GM19025 (cell line): ENCODE measurements at regions not wholly inside any gene's neighbourhood (a gene's known extent, or its start where the extent isn't known, plus 50 kb on each side); places are given as distances from the start of the nearest gene placed in this dataset.
"Not testable (repeated sequence)": the region's sequence is repeated elsewhere in the genome, so short reads cannot be mapped to it uniquely, and the experiment has no call there.

Source experiments
- ATAC-seq: cut with Tn5 transposase; IDR thresholded peaks from one replicate; pipeline ENCODE4 v1.9.1; 2021; ENCODE audit warnings: mild to moderate bottlenecking, low read depth, moderate library complexity; ENCODE audit not compliant: unreplicated experiment

- peak; percentile 58 for ATAC-seq
Measured at GRCh38 chr1:199546323-199546722, 481.2 kb upstream of the NR5A2 start.

GRCh38 chr1:199549421-199549820, 478.1 kb upstream of the NR5A2 start:
- ATAC-seq, result no peak

DNA sequence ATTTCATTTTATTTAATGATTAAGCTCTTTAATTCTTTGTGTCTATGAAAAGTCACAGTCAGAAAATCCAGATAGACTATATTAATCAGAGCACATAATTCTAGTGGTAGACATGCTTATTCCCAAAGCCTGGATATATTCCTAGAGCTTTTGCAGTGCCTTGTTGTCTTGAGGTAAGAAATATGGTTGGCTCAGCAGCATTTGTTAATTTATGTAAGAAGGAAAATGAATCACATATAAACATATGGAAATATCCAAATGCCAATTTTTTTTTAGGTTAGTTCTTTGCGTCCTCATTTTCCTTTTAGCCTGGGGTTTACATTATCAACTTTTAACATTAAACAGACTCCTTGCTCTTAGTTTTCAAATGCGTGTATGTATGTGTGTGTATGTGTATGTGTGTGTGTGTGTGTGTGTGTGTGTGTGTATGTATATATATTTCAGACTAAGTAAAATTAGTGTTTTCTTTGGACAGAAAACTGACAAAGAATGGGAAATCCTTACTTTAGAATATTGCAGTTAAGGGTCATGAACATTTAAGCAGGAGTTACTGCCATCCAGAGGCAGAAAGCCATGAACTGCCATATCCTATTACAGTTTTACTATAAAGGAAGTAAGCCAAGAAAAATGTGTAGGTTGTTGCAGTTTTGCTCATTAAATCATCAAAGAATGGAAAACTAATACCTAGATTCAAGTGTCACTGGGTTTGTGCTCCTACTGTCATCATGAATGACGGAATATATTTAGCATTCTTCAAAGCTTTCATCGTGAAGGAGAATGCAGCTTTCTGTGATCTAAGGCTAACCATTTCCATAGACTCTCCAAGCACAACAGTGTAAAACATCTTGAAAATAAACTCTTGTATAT, 477.1 kb upstream of the NR5A2 start:
- ATAC-seq, result no peak

DNA sequence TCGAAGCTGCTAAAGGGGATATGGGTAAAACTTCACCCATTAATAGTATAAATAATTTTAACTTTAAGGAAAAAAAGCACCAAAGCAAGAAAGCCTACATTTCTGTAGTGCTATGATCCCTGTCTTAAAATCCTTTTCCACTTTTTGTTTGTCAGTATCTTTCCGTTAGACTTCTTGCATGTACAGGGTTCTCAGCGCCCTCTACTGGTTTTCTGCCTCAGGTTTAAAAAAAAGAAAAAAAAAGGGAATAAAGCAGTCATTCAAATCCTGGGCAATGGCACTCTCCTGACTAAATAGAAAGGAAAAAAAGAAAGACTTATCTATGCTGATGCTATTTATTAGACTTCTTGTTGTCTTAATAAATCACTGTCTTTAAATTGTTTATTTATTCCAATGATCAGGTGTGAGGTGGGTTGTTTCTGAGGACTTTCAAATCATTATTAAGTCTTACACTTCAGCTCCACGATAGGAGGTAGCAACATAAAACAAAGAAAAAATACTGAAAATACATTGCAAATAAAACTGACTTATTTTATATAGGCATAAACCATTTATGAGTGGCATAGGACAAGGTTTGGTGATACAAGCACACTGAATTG, 475.4 kb upstream of the NR5A2 start:
- no peak for ATAC-seq

DNA sequence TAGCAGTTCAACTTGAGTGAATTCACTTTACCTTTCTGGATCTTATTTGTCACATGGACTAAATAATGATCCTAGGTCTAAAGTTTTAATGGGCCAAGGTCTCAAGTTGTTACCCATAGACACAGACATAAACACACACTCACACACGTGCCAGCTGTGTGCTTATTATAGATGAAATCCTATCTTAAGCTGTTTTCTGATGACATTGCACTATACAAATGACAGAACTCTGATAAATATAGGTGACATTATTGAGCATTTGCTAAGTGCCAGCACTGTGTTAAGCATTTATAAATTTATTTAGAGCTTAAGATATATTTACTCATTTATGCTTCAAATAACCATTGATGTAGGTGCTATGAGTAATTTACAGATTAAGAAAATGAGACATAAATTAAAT, 474.4 kb upstream of the NR5A2 start:
- ATAC-seq, result no peak

DNA sequence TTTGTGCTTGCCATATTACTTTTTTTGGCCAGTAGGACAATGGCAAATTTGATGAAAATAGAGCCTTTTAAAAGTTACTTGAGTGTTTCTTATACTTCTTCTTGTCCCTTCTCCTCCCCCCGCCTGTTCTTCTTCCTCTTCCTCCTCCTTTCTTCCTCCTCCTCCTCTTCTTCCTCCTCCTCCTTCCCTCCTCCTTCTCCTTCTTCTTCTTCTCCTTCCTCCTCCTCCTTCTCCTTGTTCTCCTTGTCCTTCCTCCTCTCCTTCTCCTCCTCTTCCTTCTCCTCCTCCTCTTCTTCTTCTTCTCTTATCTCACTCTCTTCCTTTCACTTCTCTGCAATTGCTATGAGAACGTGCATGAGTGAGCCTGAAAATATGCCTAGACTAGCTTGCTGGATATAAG, 466.2 kb upstream of the NR5A2 start:
- ATAC-seq, result no peak

- ATAC-seq, result no peak
Measured at GRCh38 chr1:199573047-199573446, 454.5 kb upstream of the NR5A2 start.

- ATAC-seq, result no peak
Measured at GRCh38 chr1:199574950-199575349, 452.6 kb upstream of the NR5A2 start.

DNA sequence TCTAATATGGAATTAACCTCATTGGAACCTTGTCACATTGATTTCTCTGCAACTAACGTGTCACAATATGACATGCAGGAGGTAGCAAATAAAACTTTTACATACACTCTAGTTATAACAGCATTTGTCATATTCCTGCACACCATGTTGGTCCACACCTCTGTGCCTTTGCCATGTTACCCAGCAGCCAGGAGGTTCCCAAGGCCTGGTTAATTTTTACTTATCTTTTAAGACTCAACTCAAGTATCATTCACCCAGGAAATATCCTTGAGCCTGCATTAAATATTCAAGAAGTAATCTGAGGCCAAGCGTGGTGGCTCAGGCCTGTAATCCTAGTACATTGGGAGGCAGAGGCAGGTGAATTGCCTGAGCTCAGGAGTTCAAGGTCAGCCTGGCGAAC, 447.2 kb upstream of the NR5A2 start:
- no peak for ATAC-seq

GRCh38 chr1:199585392-199585791, 442.1 kb upstream of the NR5A2 start:
- no peak for ATAC-seq

- ATAC-seq, result no peak
Measured at GRCh38 chr1:199590708-199591107, 436.8 kb upstream of the NR5A2 start.

DNA sequence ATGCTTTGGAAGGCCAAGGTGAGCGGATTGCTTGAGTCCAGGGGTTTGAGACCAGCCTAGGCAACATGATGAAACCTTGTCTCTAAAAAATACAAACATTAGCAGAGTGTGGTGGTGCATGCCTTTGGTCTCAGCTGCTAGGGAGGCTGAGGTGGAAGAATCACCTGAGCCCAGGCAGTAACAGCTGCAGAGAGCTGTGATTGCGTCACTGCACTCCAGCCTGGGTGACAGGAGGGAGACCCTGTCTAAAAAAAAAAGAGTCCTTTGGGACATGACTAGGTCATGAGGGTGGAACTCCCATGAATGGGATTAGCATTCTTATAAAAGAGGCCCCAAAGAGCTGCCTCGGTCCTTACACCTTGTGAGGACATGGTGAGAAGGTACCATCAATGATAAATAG, 436.0 kb upstream of the NR5A2 start:
- no peak for ATAC-seq

DNA sequence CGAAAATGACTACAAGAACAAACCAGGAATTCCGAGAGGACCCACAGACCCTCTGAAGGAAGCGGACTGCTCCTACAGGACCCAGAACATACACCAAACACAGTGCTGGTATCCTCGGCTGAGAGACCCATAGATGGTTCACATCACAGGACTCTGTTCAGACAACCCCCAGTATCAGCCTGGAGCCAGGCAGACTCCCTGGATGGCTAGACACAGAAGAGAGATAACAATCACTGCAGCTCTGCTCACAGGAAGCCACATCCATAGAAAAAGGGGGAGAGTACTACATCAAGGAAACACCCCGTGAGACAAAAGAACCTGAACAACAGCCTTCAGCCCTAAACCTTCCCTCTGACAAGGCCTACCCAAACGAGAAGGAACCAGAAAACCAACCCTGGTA, 434.0 kb upstream of the NR5A2 start:
- ATAC-seq, result no peak

DNA sequence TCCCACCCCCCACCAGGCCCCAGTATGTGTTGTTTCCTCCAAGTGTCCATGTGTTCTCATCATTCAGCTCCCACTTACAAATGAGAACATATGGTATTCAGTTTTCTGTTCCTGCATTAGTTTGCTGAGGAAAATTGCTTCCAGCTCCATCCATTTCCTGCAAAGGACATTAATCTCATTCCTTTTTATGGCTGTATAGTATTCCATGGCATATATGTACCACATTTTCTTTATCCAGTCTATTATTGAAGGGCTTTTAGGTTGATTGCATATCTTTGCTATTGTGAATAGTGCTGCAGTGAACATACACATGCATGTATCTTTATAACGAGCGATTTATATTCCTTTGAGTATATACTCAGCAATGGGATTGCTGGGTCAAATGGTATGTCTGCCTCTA, 431.1 kb upstream of the NR5A2 start:
- not testable (repeated sequence) for ATAC-seq

DNA sequence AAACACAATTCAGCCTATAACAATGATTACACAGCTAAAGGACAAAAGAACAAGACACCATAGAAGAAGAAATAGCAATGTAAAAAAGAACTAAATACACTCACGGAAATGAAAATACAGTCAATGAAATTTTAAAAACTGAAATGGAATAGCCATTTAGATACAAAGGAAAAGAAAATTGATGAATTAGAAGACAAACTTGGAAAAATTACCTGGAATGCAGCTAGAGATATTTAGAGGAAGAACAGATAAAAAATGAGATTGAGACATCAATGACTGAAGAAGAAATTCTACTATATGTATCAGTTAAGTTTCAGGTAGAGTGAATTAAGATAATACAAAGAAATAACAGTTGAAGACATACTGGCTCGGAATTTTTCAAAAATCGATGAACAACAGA, 430.4 kb upstream of the NR5A2 start:
- no peak for ATAC-seq

- no peak for ATAC-seq
Measured at GRCh38 chr1:199608414-199608813, 419.1 kb upstream of the NR5A2 start.

DNA sequence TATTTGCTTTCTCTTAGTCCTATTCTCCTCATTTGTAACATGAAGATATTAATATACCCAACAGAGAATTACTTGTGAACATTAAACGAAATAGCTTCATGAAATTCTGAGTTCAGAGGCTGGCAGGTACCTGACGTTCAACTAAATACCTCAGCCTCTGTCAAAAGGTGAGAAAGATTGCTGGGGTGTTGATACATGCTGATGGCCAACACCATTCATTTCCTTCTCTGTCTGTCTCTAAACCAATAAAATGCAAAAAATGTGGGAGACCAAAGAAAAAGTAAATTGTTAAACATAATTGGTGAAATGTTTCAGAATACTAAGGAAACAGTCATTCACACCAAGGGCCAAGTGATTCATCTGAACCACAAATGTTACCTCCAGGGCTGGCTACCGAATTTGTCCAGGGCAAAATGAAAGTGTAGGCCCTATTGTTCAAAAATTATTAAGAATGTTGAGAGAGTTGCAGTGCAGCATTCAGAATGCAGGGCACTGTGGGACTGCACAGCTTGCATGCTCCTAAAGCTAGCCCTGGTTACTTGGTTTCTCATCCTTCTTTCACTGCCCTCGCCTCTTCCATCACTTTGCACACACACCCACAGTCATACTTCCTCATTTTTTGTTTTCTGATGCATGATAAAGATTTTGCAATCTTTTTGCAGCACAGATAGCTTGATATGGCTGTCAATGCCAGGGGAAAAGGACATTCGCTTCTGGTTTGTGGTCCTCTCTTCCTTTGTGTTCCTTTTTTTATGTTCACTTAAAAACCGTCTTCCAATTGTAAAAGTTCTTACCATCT, 414.3 kb upstream of the NR5A2 start:
- ATAC-seq, result no peak

GRCh38 chr1:199616947-199617346, 410.6 kb upstream of the NR5A2 start:
- no peak for ATAC-seq

DNA sequence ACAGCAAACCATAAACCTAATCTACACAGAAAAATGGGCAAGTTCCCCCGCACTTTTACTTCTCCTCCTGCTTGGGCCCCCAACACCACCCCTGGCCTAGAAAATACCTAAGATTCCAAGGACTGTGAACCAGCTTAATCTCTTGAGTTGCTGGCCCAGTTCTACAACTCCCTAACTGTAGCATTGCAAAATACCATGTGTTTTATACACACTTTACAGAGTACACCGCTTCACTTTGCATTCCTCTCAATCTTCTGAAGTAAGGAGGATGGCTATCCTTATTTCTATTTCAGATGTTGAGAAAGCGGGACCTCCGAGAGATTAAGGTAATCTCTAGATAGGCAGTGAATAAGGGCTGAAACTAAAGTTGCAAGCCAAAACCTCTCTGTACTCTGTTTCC, 408.3 kb upstream of the NR5A2 start:
- ATAC-seq, result no peak

GRCh38 chr1:199626228-199626627, 401.3 kb upstream of the NR5A2 start:
- not testable (repeated sequence) for ATAC-seq

GRCh38 chr1:199629624-199630023, 397.9 kb upstream of the NR5A2 start:
- ATAC-seq, result no peak
